GM23248 (cell line): ENCODE measurements at regions not wholly inside any gene's neighbourhood (a gene's known extent, or its start where the extent isn't known, plus 50 kb on each side); places are given as distances from the start of the nearest gene placed in this dataset.

Source experiments
- DNase-seq: peaks from one replicate; pipeline ENCODE4 v3.0.0-alpha.2; 2015
- H2AFZ ChIP-seq: fragments of 200-600 bp; sonication (generic); 2 replicates; pipeline ENCODE4 v1.6.1; 2016; ENCODE audit warnings: antibody characterized with exemption
- H3F3A ChIP-seq: fragments of 200-600 bp; sonication (generic); 2 replicates; pipeline ENCODE4 v1.6.1; 2016; ENCODE audit warnings: mild to moderate bottlenecking, antibody characterized with exemption, mixed run types; ENCODE audit not compliant: insufficient read depth
- H3K27ac ChIP-seq: fragments of 200-600 bp; sonication (generic); 2 replicates; pipeline ENCODE4 v1.5.1; 2016; ENCODE audit warnings: mild to moderate bottlenecking
- H3K27me3 ChIP-seq: fragments of 200-600 bp; sonication (generic); replicated peaks from 2 replicates; pipeline ENCODE4 v1.6.1; 2016; ENCODE audit warnings: mild to moderate bottlenecking; ENCODE audit not compliant: insufficient read depth
- H3K36me3 ChIP-seq: fragments of 200-600 bp; sonication (generic); 2 replicates; pipeline ENCODE4 v1.6.1; 2016; ENCODE audit warnings: low read depth, mild to moderate bottlenecking
- H3K4me1 ChIP-seq: fragments of 200-600 bp; sonication (generic); 2 replicates; pipeline ENCODE4 v1.6.1; 2016; ENCODE audit warnings: mild to moderate bottlenecking; ENCODE audit not compliant: insufficient read depth
- H3K4me2 ChIP-seq: fragments of 200-600 bp; sonication (generic); one replicate; pipeline ENCODE4 v1.6.1; 2016; ENCODE audit warnings: mild to moderate bottlenecking; ENCODE audit not compliant: unreplicated experiment
- H3K4me3 ChIP-seq: fragments of 200-600 bp; sonication (generic); 2 replicates; pipeline ENCODE4 v1.5.1; 2016; ENCODE audit warnings: mild to moderate bottlenecking
- H3K79me2 ChIP-seq: fragments of 200-600 bp; sonication (generic); 2 replicates; pipeline ENCODE4 v1.6.1; 2016; ENCODE audit warnings: mild to moderate bottlenecking; ENCODE audit not compliant: insufficient read depth
- H3K9ac ChIP-seq: fragments of 200-600 bp; sonication (generic); 2 replicates; pipeline ENCODE4 v1.6.1; 2016; ENCODE audit warnings: mild to moderate bottlenecking
- H3K9me2 ChIP-seq: fragments of 200-600 bp; sonication (generic); 2 replicates; pipeline ENCODE4 v1.6.1; 2016; ENCODE audit warnings: mixed run types, mild to moderate bottlenecking, moderate library complexity; ENCODE audit not compliant: insufficient read depth
- H3K9me3 ChIP-seq: fragments of 200-600 bp; sonication (generic); one replicate; pipeline ENCODE4 v1.6.1; 2017; ENCODE audit warnings: low read depth
- H4K20me1 ChIP-seq: fragments of 200-600 bp; sonication (generic); 2 replicates; pipeline ENCODE4 v1.6.0; 2016; ENCODE audit not compliant: insufficient read depth
- EZH2 ChIP-seq: fragments of 200-600 bp; sonication (generic); IDR thresholded peaks from 2 replicates; pipeline ENCODE4 v1.6.1; 2018; ENCODE audit warnings: antibody characterized with exemption, mild to moderate bottlenecking; ENCODE audit not compliant: insufficient read depth, poor library complexity, severe bottlenecking
- EZH2phosphoT487 ChIP-seq: fragments of 200-600 bp; sonication (generic); IDR thresholded peaks from 2 replicates; pipeline ENCODE4 v1.6.1; 2018; ENCODE audit warnings: antibody characterized with exemption, moderate library complexity, mild to moderate bottlenecking, low read depth; ENCODE audit not compliant: insufficient read depth
- WGBS, 2 experiments: methylation state at CpG; one replicate each; pipeline ENCODE4 v1.1.6; 2015 to 2017; ENCODE audit warnings: low lambda C conversion rate in 2 of 2, low coverage in 1 of 2; ENCODE audit errors: missing lambda C conversion rate in 2 of 2; 5-methylcytosine and 5-hydroxymethylcytosine counted together
- in situ Hi-C: fragments of 300-500 bp; cut with MboI; formaldehyde crosslinking; loops from 2 replicates; pipeline ENCODE4 v1.15.0; 2020

DNA sequence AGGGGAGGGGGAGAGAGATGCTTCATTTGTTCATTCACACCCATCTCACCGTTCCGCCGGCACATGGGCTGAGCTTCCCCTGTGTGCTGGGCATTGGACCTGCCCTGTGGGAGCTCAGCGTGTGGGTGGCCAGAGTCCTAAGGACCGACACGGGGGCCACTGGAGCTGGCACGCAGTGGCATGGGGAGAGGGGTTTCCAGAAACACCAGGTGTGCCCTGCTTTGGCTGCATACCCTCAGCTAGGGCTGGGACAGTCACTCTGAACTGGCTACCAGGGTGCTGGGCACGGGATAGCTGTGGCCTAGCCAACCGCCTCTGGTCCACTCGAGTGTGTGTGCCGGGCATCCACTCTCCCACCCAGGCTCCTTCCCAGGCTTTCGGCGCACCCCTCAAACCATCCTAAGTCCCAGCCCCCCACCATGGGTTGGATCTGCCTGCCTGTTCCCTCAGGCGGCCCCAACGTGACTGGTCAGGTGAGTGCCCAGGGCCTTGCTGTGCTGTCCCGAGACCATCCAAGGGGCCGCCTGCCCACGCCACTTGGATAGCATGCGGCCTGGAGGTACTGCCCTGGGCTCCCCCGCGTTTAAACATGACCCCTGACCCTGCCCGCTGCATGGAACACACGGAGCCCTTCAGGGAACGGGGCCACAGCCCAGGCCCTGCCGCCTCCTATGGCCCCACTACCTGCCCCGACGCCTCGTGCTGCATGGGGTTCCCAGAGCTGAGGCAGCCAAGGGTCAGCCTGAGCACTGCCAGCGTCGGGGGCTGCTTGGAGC lies 51.6 kb upstream of the LINC01488 start:
- DNase-seq = no peak
- H3K9me2 ChIP-seq = no peaks in the 10 kb centered on the region
- no peaks in the 10 kb centered on the region for H3K9me3 ChIP-seq
- H3K4me1 ChIP-seq = no peaks in the 10 kb centered on the region
- in situ Hi-C loops = no loop called here
- no peaks in the 10 kb centered on the region for H3F3A ChIP-seq
- no peak overlapping the region for H2AFZ ChIP-seq
- 89 to 91% methylated on average over 28 to 30 of the region's 30 CpGs for WGBS, 2 experiments
- H3K79me2 ChIP-seq = no peaks in the 10 kb centered on the region
- no peak for TF ChIP-seq EZH2
- no peak for TF ChIP-seq EZH2phosphoT487
- no peaks in the 10 kb centered on the region for H3K27me3 ChIP-seq
- H3K4me2 ChIP-seq = no peak overlapping the region
- no peaks in the 10 kb centered on the region for H4K20me1 ChIP-seq
- no peaks in the 10 kb centered on the region for H3K36me3 ChIP-seq
- H3K9ac ChIP-seq = no peak overlapping the region
- no peak overlapping the region for H3K4me3 ChIP-seq
- no peak overlapping the region for H3K27ac ChIP-seq

DNA sequence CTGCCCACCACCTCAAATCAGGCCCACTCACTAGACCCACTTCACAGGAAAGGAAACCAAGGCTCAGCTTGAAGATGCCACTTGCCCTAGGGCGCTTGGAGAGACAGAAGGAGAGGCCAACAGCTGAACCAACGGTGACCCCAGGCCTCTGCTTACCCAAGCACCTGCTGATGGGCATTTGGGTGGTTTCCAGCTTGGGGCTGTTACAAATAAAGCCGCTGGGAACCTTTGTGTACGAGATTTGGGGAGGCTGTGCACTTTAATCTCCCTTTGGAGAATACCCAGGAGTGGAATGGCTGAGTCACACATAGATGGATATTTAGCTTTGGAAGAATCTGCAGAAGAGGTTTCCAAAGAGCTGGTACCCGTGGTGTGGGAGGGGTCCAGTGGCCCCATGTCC lies 50.9 kb upstream of the LINC01488 start:
- peak; percentile 39 for DNase-seq
- H3K4me1 ChIP-seq = no peaks in the 10 kb centered on the region
- H3K4me2 ChIP-seq = no peak overlapping the region
- H3K4me3 ChIP-seq = no peak overlapping the region
- H3F3A ChIP-seq = no peaks in the 10 kb centered on the region
- no peaks in the 10 kb centered on the region for H3K9me3 ChIP-seq
- H3K27ac ChIP-seq = no peak overlapping the region
- 72 to 75% methylated on average over 5 of the region's 5 CpGs for WGBS, 2 experiments
- in situ Hi-C loops = no loop called here
- H3K79me2 ChIP-seq = no peaks in the 10 kb centered on the region
- no peaks in the 10 kb centered on the region for H4K20me1 ChIP-seq
- no peak for TF ChIP-seq EZH2
- no peak for TF ChIP-seq EZH2phosphoT487
- no peaks in the 10 kb centered on the region for H3K27me3 ChIP-seq
- no peak overlapping the region for H2AFZ ChIP-seq
- H3K36me3 ChIP-seq = no peaks in the 10 kb centered on the region
- H3K9ac ChIP-seq = no peak overlapping the region
- H3K9me2 ChIP-seq = no peaks in the 10 kb centered on the region

DNA sequence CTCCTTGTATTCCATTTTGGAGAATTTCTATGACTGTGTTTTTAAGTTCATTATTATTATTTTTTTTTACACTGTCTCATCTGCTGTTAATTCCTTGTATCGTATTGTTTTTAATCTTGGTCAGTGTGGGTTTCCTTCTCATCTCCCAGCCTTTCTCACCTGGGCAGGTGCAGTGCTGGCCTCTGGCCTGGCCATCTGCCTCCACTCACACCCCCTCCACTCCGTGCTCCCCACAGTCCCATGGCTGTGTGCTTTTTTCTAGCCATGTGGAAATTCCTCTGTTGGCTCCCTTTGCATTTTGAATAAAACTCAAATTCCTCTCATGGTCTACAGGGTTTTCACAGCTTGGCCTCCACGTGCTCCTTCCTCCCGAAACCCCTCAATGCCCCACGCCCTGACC lies 50.3 kb upstream of the LINC01488 start:
- H3F3A ChIP-seq = no peaks in the 10 kb centered on the region
- WGBS, 2 experiments = 65 to 66% methylated on average over 5 of the region's 5 CpGs
- DNase-seq = no peak
- no peak overlapping the region for H2AFZ ChIP-seq
- H3K4me3 ChIP-seq = no peak overlapping the region
- no peak overlapping the region for H3K4me2 ChIP-seq
- H4K20me1 ChIP-seq = no peaks in the 10 kb centered on the region
- H3K36me3 ChIP-seq = no peaks in the 10 kb centered on the region
- no peak overlapping the region for H3K27ac ChIP-seq
- no peaks in the 10 kb centered on the region for H3K4me1 ChIP-seq
- in situ Hi-C loops = no loop called here
- no peaks in the 10 kb centered on the region for H3K27me3 ChIP-seq
- TF ChIP-seq EZH2phosphoT487 (no peak), EZH2 (no peak)
- H3K9me3 ChIP-seq = no peaks in the 10 kb centered on the region
- no peak overlapping the region for H3K9ac ChIP-seq
- no peaks in the 10 kb centered on the region for H3K9me2 ChIP-seq
- no peaks in the 10 kb centered on the region for H3K79me2 ChIP-seq
